Non-pigmented ciliary epithelial cell (primary cell): ENCODE measurements at regions not wholly inside any gene's neighbourhood (a gene's known extent, or its start where the extent isn't known, plus 50 kb on each side); places are given as distances from the start of the nearest gene placed in this dataset.
"Not testable (repeated sequence)": the region's sequence is repeated elsewhere in the genome, so short reads cannot be mapped to it uniquely, and the experiment has no call there.

Experiments
- DNase-seq: peaks from one replicate; pipeline ENCODE4 v3.0.0-alpha.2; 2010; ENCODE audit warnings: low read depth

GRCh38 chr1:114032271-114033215 is 53.3 kb downstream of the OLFML3 start:
- DNase-seq = peak; percentile 46

- no peak for DNase-seq
These were observed 54.0 kb downstream of the OLFML3 start for GRCh38 chr1:114033216-114033706.

GRCh38 chr1:114033961-114034360 is 54.7 kb downstream of the OLFML3 start:
- no peak for DNase-seq

GRCh38 chr1:114034567-114035303 is 55.5 kb downstream of the OLFML3 start:
- no peak for DNase-seq

GRCh38 chr1:114035304-114035700 is 56.0 kb downstream of the OLFML3 start:
- no peak for DNase-seq

GRCh38 chr1:114036841-114037630 is 57.8 kb downstream of the OLFML3 start:
- not testable (repeated sequence) for DNase-seq

GRCh38 chr1:114037631-114037890 is 58.3 kb downstream of the OLFML3 start:
- no peak for DNase-seq

- DNase-seq = no peak
These were observed 58.9 kb downstream of the OLFML3 start for GRCh38 chr1:114037962-114038816.
